CD4-positive, alpha-beta T cell treated with Interleukin-15 for 4 hours (primary cell): ENCODE measurements at regions not wholly inside any gene's neighbourhood (a gene's known extent, or its start where the extent isn't known, plus 50 kb on each side); places are given as distances from the start of the nearest gene placed in this dataset.

ENCODE experiments used
- DNase-seq: peaks from one replicate; pipeline ENCODE4 v3.0.0-alpha.2; 2020; ENCODE audit warnings: low spot score

DNA sequence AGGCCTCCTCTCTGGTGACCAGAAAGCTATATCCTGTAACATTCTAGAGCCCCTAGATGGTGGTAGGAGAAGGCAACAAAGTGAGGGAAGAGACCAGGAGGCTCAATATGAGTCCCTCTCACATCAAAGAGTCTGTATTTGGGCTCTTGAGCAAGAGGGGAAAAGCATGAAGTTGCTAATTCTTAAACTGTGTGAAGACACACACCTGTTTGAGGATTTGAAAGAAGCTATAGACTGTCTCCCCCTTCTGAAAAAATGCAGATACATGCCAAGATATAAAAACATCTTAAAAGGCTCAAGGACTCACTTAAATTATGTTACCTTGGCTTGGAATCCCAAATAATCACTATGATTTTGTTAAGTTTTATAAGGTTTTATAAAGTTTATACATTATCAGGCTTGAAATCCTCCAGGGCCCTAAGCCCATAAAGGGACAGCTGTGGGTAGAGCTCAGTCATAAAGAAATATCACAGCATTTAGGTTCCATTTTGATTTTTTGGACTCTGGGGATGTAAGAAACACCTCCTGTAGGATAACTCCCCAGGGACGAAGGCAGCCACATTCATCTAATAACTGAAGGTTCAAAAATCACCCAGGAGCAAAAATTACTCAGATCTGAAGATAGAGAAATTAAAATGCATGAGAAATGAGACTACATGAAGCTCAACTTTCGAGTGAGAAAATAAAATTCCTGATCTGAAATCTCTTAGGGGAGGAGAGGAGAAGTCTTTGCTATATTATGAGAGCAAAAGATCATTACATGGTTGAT, 136.1 kb upstream of the LGALSL start:
- DNase-seq: no peak

DNA sequence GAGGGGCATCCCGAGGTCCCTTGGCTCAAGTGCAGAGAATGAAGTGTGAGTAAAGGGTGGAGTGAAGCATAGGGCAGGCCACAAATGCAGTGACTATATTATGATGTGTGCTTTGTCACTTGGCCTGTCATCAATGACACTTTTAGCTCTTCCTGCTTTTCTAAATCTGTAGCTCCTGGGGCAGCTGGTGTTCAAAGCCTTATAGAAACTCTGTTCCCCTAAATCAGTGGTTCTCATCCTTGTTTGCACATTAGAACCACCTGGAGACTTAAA, 135.6 kb upstream of the LGALSL start:
- no peak for DNase-seq

DNA sequence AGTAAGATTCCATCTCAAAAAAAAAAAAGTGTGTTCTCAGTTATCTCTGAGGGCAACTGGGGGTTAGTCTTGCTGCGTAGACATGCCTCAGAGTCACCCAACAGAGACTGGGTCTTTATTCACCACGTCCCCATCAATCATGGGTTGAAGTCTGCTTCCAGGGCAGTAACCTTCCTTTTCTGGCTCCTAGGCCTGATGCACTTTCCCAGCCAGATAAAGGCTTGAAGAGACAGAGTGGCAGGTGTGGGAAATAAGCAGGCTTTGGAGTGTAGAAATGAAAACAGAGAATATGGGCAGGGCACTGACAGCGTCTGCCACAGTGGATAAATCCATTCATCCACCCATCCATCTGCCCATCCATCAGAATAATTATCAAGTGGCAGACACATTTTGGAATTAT, 134.1 kb upstream of the LGALSL start:
- no peak for DNase-seq

DNA sequence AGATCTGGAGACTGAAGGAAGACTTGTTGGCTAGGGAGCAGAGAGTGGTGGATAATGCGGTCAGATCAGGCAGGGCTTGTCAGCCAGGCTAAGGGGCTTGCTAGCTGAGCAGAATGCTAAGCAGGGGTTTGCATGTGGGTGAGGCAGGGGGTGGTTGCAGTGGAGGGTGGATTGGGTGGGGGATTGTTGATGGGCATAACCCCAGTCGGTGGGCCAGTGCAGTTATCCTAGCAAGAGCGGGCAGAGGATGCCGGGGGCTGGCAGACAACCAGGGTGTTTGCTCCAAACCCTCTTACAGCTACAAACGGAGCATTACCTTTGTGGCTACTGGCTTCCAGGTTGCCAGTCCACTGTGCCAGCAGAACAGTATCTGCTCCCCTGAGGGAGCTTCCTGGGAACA, 131.5 kb upstream of the LGALSL start:
- no peak for DNase-seq

DNA sequence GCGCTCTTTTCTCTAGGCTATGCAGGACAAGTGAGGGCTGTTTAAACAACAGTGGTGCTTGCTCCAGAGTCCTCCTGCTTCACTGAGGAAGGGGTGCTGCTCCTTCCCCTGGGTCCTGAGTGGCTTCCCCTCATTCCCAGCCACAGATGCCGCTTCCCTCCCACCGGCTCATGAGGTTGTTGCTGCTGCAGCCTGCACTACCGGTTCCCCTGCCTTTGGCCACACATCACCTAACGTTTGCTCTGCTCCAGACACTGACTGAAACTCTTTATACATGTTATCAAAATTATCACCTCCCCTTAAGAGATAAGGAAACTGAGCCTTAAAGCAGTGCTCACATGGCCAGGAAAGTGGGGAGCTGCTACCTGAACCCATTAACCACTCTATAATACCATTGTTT, 130.8 kb upstream of the LGALSL start:
- no peak for DNase-seq

DNA sequence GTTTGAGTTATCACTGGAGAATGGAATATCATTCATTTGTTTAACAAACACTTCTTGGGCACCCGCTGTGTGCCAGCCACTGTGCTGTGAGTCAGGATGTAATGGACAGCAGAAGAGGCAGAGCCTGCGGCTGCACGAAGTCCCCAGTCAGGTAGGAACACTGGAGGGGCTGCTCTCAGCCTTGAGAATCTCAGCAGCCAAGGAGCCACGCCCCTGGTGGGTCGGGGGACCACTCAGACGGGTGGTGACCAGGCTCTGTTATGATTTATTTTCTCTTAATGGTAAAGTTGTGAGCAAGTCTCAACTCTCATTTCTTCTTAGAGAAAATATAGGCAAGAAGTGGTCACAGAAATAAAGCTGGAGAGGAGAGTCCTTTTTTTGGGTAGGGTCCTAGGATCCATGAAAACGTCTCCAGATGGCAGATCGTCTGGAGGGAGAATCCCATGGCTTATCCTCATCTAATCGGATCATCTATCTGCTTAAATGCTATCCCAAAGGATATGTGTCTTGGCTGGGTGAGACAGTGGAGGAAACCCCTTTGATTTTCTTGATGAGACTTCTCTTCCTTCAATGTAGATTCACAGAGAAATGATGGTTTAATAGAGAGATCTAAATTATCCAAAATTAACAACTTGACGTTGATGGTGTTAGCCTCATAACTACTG, 129.1 kb upstream of the LGALSL start:
- DNase-seq: no peak

DNA sequence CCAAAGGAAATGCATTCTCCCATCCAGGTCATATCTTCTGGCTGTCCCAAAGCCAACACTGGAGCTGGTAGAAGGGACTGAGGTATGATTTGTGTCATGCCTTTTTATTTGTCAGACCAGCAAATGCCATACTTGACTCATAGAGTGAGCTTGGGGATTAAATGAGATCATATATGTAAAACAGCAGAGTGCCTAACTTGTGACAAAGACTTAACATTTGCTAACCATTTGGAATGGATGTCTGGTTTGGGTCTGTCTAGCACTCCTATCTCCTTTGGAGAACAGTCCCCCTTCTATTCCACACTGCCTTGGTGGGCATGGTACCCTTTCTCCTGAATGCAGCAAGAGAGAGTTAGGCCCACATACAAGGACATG, 128.5 kb upstream of the LGALSL start:
- DNase-seq: peak; percentile 51

DNA sequence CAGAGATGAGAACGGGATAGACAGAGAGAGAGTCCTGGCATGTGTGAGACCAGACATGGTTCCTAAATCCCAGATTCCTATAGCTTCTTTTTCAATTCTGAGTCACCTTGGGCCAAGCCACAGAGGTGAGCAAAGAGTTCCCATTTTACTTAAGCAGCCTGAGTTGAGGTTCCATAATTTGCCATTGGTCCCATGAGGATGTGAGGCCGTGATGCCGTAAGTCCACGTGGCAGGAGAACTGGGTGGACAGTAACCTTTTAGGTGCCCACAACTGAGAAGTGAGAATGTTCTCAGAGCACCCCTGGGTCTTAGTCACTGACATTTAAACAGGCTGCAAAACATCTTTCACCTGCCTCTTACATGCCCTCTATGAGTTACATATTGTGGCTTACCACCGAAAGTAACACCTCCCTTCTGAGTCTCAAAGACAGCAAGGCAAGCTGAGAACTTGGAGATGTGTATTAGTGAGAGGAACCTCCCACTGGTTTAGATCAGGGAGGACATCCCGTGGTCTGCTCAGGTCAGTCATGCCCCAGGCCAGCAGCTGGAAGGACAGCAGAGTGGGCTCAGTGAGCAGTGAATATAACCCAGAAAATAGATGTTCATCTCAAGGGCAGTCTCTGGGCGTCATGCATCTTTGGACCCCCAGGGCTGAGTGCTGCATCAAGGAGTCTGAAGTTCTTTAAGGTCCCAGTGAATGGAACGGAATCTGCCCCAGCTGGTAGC, 127.9 kb upstream of the LGALSL start:
- peak; percentile 83 for DNase-seq

DNA sequence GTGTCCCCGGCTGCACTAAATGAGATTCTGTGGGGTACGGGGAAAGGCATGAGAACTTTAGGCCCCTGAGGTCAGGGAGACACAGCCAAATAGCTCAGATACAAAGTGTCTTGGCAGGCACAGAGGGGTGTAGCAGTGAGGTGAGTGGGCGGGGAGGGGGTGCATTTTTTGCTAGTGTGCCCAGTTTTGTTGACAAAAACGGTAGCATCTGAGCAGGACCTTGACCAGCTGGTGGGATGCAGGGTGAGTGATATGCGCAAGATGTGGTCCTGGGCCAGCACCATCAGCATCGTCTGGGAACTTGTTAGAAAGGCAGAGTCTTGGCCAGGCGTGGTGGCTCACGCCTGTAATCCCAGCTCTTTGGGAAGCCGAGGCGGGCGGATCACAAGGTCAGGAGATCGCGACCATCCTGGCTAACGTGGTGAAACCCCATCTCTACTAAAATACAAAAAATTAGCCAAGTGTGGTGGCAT, 127.3 kb upstream of the LGALSL start:
- DNase-seq: no peak

DNA sequence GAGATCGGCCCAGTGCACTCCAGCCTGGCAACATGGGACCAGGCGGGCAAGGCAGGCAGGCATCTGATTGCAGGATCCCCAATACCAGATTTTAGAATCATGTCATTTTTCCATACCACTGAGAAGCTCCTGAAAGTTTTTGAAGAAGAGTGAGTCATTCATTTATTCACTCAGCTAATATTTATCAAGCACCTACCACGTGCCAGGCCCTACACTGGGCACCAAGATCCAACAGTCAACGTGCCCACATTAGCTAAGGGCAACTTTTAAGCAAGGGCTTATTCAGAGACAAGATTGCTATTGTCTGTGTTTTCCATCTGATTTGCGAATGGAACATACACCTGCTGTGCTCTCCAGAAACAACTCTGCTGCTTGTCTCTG, 126.8 kb upstream of the LGALSL start:
- no peak for DNase-seq

DNA sequence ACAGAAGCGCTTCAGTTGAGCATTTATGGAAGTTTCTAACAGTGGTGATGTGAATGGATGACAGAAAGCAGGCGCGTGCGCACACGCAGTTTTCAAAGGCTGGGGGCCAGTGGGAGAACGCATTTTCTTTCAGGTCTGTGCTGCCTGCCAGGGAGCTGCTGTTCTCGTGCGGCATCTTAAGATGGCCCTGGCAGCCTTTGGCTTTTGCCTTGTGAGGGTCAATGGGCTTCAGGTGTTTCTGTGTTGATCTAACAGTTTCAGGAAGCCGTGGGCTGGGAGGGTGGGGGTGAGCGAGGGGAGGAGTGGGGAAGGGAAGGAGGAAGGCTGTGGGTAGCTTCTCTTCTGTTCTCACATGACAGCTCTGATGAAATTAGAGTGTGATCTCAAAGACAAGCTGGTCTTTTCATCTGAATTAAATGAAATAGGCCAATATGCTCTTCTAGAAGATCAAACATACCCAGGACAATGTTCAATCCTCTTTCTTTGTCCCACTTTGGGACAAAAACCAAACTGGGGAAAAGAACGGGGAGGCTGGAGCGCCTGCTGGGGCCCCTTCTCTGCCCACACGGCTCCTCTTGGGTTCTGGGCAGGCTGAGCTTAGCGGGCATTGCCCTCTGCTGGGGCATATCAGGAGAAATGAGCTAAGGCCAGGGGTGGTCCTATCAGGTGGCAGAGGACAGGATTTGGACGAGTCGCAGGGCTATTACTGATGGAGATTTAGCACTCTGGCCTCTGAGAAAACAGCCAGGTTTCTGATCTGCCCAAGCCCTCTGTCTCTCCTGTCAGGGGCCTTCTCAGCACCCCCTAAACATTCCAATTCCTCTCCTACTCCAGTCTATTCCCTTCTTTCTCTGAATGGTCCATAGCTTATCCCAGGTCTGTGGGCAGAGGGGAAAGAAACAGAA, 126.2 kb upstream of the LGALSL start:
- DNase-seq: peak; percentile 54

DNA sequence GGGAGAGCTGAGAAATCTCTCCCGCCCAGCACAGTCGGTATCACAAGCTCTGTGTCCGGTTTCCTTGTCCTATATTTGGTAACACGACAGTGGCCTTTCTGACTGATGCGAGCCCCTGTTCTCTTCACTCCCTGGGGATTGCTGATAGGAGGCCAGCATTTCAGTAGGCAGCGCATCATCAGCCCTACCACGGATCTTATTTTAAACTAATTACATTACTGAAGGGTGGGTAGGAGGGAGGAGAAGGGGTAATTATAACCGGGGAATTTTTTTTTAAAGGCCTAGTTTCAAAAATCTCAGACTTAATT, 125.6 kb upstream of the LGALSL start:
- DNase-seq: no peak

DNA sequence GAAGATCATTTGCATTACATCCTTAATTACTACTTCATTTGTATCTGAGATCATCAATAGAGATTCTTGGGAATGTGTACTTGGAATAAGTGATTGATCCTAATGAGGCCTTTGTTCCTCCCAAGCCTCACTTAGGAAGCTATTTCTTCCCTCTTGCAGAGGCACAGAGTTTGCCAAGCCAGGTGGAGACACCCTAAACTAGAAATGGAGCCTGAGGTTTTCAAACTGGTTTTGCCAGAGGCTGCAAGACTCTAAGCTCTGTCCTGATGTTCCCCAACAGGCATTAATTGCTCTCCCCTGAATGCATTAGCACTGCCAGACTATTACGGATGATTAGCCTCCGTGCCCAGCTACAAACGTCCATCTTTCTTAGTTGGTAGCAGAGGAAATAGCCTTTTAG, 125.2 kb upstream of the LGALSL start:
- no peak for DNase-seq

DNA sequence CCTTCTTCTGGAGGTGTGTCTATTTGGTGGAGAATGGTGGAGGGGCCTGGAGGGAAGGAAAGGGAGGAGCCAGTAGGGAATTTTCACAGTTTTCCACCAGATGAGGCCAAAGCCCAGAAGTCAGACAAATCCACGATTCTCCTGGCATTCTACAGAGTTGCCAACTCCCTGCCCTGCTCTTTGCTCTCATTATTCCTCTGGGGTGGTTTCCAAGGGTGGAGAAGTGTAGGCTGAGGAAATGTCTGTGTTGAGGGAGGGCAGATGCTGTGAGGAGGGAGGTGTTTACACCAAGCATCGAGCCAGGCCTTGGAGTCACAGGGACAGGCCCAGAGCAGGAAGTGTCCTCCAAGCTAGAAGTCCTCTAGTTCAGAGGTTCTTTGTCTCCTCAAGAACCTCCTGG, 124.1 kb upstream of the LGALSL start:
- no peak for DNase-seq

DNA sequence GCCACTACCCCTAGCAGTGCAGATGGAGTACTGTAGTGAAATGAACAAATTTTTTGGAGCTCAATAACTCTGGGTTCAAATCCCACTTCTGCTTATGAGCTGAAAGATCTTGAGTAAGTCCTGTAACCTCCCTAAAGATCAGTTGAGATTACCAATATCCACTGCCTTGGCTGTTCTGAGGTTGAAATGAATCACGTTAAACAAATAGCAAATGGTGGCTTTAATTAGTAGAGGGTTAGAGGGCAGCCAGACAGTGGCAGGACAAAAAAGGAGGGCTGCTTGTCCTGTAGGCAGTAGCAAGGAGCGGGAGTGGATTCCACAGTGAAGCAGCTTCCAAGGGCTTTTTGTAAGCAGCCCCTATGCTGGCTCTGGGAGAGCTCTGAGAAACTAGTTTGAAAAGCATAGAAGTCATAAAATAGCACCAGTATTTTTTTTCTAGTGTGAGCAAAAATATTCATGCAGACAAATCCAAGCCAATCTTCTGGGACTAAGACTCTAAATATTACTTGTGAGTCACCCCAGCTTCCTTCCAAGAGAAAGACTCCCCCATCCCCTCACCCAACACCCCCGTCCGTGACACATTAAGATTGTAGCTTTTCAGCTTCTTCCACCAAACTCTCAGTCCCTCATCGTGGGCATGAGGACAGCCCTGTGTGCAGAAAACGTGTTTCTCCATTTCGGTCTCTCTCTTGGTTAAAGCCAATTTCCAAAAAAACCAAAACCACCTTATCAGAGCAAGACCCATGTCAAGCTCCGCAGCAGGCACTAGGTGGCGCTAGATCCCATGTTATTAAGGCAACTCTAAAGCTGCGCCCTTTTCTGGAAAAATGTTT, 123.5 kb upstream of the LGALSL start:
- peak; percentile 82 for DNase-seq

DNA sequence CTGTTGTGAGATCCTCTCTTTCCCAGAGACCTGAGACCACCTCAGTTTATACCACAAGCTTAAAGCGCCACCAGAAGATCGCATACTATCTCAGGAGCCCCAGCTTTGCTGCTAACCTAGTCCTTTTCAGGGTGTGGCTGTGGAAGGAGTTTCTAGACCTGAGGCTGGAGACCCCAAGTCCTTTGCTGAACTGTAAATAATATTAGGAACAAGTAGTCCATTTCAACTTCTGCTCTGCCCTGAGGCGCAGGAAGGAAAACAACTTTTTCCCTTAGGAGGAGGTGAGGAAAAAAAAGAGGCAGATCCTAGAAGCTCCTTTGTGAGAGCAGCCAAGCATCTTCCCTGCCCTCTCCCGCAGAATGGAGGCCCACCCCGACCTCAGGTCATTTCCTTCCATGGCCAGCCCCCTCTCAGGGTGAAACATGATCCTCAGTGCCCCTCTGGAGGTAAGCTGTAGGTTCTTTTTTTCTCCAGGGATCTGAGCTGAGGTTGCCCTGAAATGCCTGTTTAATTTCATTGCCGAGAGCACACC, 122.8 kb upstream of the LGALSL start:
- DNase-seq: no peak

DNA sequence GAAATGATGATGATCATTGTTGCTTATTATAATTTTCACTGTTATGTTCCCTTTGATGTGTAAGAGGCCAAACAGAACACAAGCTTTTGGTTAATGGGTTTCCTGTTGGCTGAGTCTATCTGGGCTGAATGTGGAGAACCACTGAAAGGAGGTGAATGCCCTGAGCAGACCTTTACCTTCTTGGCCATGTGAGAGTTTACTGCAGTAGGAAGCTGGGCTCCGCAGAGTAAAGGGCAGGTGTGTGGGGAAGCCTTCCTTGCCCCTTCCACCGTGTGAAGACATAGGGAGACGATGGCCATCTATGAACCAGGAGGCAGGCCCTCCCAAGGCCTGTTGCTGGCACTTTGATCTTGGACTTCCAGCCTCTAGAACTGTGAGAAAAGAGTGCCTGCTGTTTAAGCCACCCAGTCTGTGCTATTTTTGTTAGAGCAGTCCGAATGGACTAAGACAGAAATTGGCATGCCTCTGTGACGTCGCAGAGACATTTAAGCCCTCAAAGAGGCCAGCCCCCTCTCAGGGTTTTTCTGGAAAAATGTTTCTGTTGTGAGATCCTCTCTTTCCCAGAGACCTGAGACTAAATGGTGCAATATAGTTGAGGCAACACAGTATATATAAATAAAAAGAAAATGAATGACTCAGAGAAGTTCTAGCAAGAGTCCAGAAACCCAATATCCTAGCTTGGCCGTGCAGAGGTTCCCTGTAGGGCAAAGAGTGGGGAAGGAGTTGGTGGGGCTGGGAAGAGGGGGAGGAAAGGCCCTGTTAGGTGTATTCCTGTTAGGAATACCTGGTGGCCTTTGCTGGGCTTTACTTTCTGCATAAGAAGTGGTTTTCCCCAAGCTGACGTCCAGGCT, 121.9 kb upstream of the LGALSL start:
- no peak for DNase-seq

DNA sequence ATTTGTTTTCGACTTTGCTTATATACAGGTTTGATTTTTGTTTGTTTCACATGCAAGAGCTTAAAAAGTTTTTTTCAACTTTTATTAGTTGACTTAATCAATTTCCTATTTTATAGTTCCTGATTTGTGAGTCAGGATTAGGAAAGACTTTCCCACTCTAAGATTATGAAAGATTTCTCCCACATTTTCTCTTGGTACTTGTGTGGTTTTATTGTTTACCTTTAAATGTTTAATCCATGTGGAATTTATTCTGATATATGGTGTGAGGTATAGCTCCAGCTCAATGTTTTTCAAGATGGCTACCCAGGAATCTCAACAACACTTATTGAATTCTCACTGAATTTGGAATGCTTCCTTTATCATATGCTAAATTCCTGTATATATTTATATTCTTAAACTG, 117.8 kb upstream of the LGALSL start:
- DNase-seq: no peak

DNA sequence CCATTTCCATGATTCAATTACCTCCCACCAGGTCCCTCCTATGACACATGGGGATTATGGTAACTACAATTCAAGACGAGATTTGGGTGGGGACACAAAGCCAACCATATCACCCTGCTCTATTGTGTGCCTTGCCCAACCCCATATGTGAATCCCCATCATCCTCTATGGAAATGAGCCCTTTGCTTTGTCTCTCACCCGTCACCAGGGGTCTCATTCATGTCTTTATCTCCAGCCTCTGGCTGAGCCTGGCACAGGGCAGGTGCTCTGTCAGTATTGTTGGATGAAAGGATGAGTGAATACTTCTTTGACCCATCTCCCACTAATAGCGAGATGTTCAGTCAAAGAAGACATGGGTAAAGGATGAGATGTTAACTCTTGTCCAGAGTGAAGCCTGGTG, 116.6 kb upstream of the LGALSL start:
- DNase-seq: no peak

DNA sequence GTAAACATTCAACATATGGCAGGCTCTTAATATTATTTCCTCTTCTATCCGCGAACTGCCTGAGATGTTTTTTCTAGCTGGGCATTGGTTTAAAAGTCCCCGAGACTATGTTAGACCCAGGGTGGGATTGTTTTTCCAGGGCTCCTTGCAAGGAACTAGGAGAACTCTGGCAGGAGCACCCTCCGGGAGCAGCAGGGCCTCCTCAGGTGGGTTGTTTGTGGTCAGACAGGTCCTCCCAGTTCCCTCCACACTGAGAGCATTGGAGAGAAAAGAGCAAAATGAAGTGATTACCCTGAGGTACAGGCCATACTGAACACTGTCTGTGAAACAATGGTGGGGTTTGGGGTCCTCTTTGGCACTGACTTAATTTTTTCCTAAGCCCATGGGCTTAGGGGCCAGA, 115.9 kb upstream of the LGALSL start:
- DNase-seq: no peak
